GM23338 (cell line): ENCODE measurements at regions not wholly inside any gene's neighbourhood (a gene's known extent, or its start where the extent isn't known, plus 50 kb on each side); places are given as distances from the start of the nearest gene placed in this dataset.

Experiments used
- ATAC-seq: fragments of 200-7000 bp; cut with Tn5 transposase; 3 replicates; pipeline ENCODE4 v1.9.1; 2020
- DNase-seq: peaks from one replicate; pipeline ENCODE4 v3.0.0-alpha.2; 2015; ENCODE audit warnings: low spot score
- H2AFZ ChIP-seq: fragments of 200-600 bp; sonication (generic); 2 replicates; pipeline ENCODE4 v1.8.0; 2016; ENCODE audit warnings: antibody characterized with exemption, mild to moderate bottlenecking, moderate library complexity
- H3F3A ChIP-seq: fragments of 200-600 bp; sonication (generic); replicated peaks from 2 replicates; pipeline ENCODE4 v1.8.0; 2017; ENCODE audit warnings: antibody characterized with exemption, mixed run types, low read depth
- H3K27ac ChIP-seq: fragments of 200-600 bp; sonication (generic); 2 replicates; pipeline ENCODE4 v1.6.1; 2016; ENCODE audit warnings: low read depth
- H3K27me3 ChIP-seq: fragments of 200-600 bp; sonication (generic); 2 replicates; pipeline ENCODE4 v1.8.0; 2016; ENCODE audit warnings: mild to moderate bottlenecking, mixed run types, moderate library complexity; ENCODE audit not compliant: insufficient read depth
- H3K36me3 ChIP-seq: fragments of 200-600 bp; sonication (generic); 2 replicates; pipeline ENCODE4 v1.8.0; 2016; ENCODE audit warnings: mild to moderate bottlenecking; ENCODE audit not compliant: insufficient read depth
- H3K4me1 ChIP-seq: fragments of 200-600 bp; sonication (generic); 2 replicates; pipeline ENCODE4 v1.8.0; 2016; ENCODE audit warnings: mild to moderate bottlenecking, moderate library complexity; ENCODE audit not compliant: insufficient read depth
- H3K4me2 ChIP-seq: fragments of 200-600 bp; sonication (generic); 2 replicates; pipeline ENCODE4 v1.7.1; 2017; ENCODE audit warnings: mixed run types
- H3K4me3 ChIP-seq: fragments of 200-600 bp; sonication (generic); 2 replicates; pipeline ENCODE4 v1.6.1; 2016; ENCODE audit warnings: mixed run types
- H3K79me2 ChIP-seq: fragments of 200-600 bp; sonication (generic); replicated peaks from 2 replicates; pipeline ENCODE4 v1.8.0; 2017; ENCODE audit warnings: mild to moderate bottlenecking; ENCODE audit not compliant: insufficient read depth
- H3K9me2 ChIP-seq: fragments of 200-600 bp; sonication (generic); 2 replicates; pipeline ENCODE4 v1.8.0; 2017; ENCODE audit not compliant: insufficient read depth
- H4K20me1 ChIP-seq: fragments of 200-600 bp; sonication (generic); replicated peaks from 2 replicates; pipeline ENCODE4 v1.8.0; 2017; ENCODE audit warnings: mild to moderate bottlenecking; ENCODE audit not compliant: insufficient read depth
- H3K27ac Mint-ChIP-seq: 2 replicates; pipeline ENCODE4 v1.8.0; 2020; ENCODE audit warnings: inconsistent platforms, mild to moderate bottlenecking, moderate library complexity, mixed read lengths
- H3K27me3 Mint-ChIP-seq: 3 replicates; pipeline ENCODE4 v1.8.0; 2022; ENCODE audit warnings: low read depth, mild to moderate bottlenecking, moderate library complexity, mixed read lengths, inconsistent platforms; ENCODE audit not compliant: insufficient read depth, poor library complexity
- H3K36me3 Mint-ChIP-seq: 3 replicates; pipeline ENCODE4 v1.8.0; 2021; ENCODE audit warnings: low read depth, mild to moderate bottlenecking, inconsistent platforms, moderate library complexity, mixed read lengths
- H3K4me1 Mint-ChIP-seq: 3 replicates; pipeline ENCODE4 v1.8.0; 2020; ENCODE audit warnings: mild to moderate bottlenecking, inconsistent platforms, mixed read lengths
- H3K4me3 Mint-ChIP-seq: 3 replicates; pipeline ENCODE4 v1.8.0; 2021; ENCODE audit warnings: moderate library complexity, mild to moderate bottlenecking, inconsistent platforms, mixed read lengths
- H3K9me3 Mint-ChIP-seq: 3 replicates; pipeline ENCODE4 v1.8.0; 2020; ENCODE audit warnings: moderate library complexity, mild to moderate bottlenecking, inconsistent platforms, mixed read lengths
- NANOG ChIP-seq: IDR thresholded peaks from 2 replicates; pipeline ENCODE4 v1.6.1; 2016; ENCODE audit warnings: antibody characterized with exemption, borderline replicate concordance
- POLR2AphosphoS5 ChIP-seq: IDR thresholded peaks from 2 replicates; pipeline ENCODE4 v1.6.1; 2016; ENCODE audit warnings: antibody characterized with exemption, low read depth
- ZNF114 ChIP-seq: fragments of 250-450 bp; sonication (Bioruptor Pico); IDR thresholded peaks from 2 replicates; pipeline ENCODE4 v1.5.0; 2020; ENCODE audit warnings: mild to moderate bottlenecking, moderate library complexity
- ZNF331 ChIP-seq: fragments of 250-450 bp; sonication (Bioruptor Pico); IDR thresholded peaks from 2 replicates; pipeline ENCODE4 v1.5.0; 2020; ENCODE audit warnings: low read depth, mild to moderate bottlenecking, moderate library complexity
- TF ChIP-seq, protein P1 (sequence below): IDR thresholded peaks from 2 replicates; pipeline ENCODE4 v1.6.1; 2016; ENCODE audit warnings: antibody characterized with exemption
- TF ChIP-seq, protein P2 (sequence below): fragments of 250-450 bp; sonication (Bioruptor Pico); IDR thresholded peaks from 2 replicates; pipeline ENCODE4 v1.5.0; 2020; ENCODE audit warnings: mild to moderate bottlenecking, moderate library complexity

GRCh38 chr13:56166864-56167263 lies 973.9 kb upstream of the PRR20A start:
- peak; percentile 100 for ATAC-seq
- Mint-ChIP-seq H3K27me3 (peaks cover 2% of the 10 kb centered on the region), H3K4me1 (peaks cover 14% of the 10 kb centered on the region), H3K27ac (no peak overlapping the region), H3K4me3 (no peak overlapping the region), H3K36me3 (peaks cover 26% of the 10 kb centered on the region; the same call in 2 of the 3 replicates), H3K9me3 (peaks cover 25% of the 10 kb centered on the region)
- Histone ChIP-seq H3K36me3 (no peaks in the 10 kb centered on the region), H4K20me1 (no peaks in the 10 kb centered on the region), H2AFZ (no peak overlapping the region), H3K27ac (peak overlapping the region; percentile 41; the same call in 1 of the 2 replicates), H3K4me3 (no peak overlapping the region), H3K4me2 (peak overlapping the region; percentile 18; the same call in 1 of the 2 replicates), H3F3A (no peaks in the 10 kb centered on the region), H3K27me3 (no peaks in the 10 kb centered on the region), H3K4me1 (0 out of 2 replicates have a peak, but pooled peaks cover 6% of the 10 kb centered on the region), H3K79me2 (no peaks in the 10 kb centered on the region), H3K9me2 (0 out of 2 replicates have a peak, but pooled peaks cover 4% of the 10 kb centered on the region)
- peak; percentile 66; the same call in 1 of the 2 replicates for TF ChIP-seq NANOG
- TF ChIP-seq, protein P1, sequence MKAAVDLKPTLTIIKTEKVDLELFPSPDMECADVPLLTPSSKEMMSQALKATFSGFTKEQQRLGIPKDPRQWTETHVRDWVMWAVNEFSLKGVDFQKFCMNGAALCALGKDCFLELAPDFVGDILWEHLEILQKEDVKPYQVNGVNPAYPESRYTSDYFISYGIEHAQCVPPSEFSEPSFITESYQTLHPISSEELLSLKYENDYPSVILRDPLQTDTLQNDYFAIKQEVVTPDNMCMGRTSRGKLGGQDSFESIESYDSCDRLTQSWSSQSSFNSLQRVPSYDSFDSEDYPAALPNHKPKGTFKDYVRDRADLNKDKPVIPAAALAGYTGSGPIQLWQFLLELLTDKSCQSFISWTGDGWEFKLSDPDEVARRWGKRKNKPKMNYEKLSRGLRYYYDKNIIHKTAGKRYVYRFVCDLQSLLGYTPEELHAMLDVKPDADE = no peak
- TF ChIP-seq ZNF114 (CRISPR knock-in tag) = peak; percentile 74; the same call in 1 of the 2 replicates
- TF ChIP-seq ZNF331 (CRISPR knock-in tag) = no peak
- TF ChIP-seq, protein P2, sequence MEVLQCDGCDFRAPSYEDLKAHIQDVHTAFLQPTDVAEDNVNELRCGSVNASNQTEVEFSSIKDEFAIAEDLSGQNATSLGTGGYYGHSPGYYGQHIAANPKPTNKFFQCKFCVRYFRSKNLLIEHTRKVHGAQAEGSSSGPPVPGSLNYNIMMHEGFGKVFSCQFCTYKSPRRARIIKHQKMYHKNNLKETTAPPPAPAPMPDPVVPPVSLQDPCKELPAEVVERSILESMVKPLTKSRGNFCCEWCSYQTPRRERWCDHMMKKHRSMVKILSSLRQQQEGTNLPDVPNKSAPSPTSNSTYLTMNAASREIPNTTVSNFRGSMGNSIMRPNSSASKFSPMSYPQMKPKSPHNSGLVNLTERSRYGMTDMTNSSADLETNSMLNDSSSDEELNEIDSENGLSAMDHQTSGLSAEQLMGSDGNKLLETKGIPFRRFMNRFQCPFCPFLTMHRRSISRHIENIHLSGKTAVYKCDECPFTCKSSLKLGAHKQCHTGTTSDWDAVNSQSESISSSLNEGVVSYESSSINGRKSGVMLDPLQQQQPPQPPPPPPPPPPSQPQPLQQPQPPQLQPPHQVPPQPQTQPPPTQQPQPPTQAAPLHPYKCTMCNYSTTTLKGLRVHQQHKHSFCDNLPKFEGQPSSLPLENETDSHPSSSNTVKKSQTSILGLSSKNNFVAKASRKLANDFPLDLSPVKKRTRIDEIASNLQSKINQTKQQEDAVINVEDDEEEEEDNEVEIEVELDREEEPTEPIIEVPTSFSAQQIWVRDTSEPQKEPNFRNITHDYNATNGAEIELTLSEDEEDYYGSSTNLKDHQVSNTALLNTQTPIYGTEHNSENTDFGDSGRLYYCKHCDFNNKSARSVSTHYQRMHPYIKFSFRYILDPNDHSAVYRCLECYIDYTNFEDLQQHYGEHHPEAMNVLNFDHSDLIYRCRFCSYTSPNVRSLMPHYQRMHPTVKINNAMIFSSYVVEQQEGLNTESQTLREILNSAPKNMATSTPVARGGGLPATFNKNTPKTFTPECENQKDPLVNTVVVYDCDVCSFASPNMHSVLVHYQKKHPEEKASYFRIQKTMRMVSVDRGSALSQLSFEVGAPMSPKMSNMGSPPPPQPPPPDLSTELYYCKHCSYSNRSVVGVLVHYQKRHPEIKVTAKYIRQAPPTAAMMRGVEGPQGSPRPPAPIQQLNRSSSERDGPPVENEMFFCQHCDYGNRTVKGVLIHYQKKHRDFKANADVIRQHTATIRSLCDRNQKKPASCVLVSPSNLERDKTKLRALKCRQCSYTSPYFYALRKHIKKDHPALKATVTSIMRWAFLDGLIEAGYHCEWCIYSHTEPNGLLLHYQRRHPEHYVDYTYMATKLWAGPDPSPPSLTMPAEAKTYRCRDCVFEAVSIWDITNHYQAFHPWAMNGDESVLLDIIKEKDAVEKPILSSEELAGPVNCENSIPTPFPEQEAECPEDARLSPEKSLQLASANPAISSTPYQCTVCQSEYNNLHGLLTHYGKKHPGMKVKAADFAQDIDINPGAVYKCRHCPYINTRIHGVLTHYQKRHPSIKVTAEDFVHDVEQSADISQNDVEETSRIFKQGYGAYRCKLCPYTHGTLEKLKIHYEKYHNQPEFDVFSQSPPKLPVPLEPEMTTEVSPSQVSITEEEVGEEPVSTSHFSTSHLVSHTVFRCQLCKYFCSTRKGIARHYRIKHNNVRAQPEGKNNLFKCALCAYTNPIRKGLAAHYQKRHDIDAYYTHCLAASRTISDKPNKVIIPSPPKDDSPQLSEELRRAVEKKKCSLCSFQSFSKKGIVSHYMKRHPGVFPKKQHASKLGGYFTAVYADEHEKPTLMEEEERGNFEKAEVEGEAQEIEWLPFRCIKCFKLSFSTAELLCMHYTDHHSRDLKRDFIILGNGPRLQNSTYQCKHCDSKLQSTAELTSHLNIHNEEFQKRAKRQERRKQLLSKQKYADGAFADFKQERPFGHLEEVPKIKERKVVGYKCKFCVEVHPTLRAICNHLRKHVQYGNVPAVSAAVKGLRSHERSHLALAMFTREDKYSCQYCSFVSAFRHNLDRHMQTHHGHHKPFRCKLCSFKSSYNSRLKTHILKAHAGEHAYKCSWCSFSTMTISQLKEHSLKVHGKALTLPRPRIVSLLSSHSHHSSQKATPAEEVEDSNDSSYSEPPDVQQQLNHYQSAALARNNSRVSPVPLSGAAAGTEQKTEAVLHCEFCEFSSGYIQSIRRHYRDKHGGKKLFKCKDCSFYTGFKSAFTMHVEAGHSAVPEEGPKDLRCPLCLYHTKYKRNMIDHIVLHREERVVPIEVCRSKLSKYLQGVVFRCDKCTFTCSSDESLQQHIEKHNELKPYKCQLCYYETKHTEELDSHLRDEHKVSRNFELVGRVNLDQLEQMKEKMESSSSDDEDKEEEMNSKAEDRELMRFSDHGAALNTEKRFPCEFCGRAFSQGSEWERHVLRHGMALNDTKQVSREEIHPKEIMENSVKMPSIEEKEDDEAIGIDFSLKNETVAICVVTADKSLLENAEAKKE (CRISPR knock-in tag) = peak; percentile 99
- TF ChIP-seq POLR2AphosphoS5 = no peak
- peak; percentile 80 for DNase-seq
